SK-N-SH treated with all-trans-retinoic acid at 6 μM for 48 hours (cell line): ENCODE measurements at regions not wholly inside any gene's neighbourhood (a gene's known extent, or its start where the extent isn't known, plus 50 kb on each side); places are given as distances from the start of the nearest gene placed in this dataset.
"Not testable (repeated sequence)": the region's sequence is repeated elsewhere in the genome, so short reads cannot be mapped to it uniquely, and the experiment has no call there.

Experiments
- CREB5 ChIP-seq: fragments of 250-450 bp; sonication (Bioruptor Pico); IDR thresholded peaks from 2 replicates; pipeline ENCODE4 v1.5.1; 2020; ENCODE audit warnings: low read depth, mild to moderate bottlenecking, moderate library complexity
- CSRNP3 ChIP-seq: fragments of 250-450 bp; sonication (Bioruptor Pico); IDR thresholded peaks from 2 replicates; pipeline ENCODE4 v1.5.1; 2021; ENCODE audit warnings: mild to moderate bottlenecking, moderate library complexity
- ESRRG ChIP-seq: fragments of 250-450 bp; sonication (Bioruptor Pico); IDR thresholded peaks from 2 replicates; pipeline ENCODE4 v1.6.1; 2021; ENCODE audit warnings: mild to moderate bottlenecking
- PATZ1 ChIP-seq: fragments of 250-450 bp; sonication (Bioruptor Pico); IDR thresholded peaks from 2 replicates; pipeline ENCODE4 v1.8.0; 2020; ENCODE audit warnings: mild to moderate bottlenecking, moderate library complexity, borderline replicate concordance
- TSHZ2 ChIP-seq: fragments of 250-450 bp; sonication (Bioruptor Pico); IDR thresholded peaks from 2 replicates; pipeline ENCODE4 v1.5.0; 2020; ENCODE audit warnings: mild to moderate bottlenecking, moderate library complexity
- ZC3H10 ChIP-seq: fragments of 250-450 bp; sonication (Bioruptor Pico); IDR thresholded peaks from 2 replicates; pipeline ENCODE4 v1.5.1; 2021; ENCODE audit warnings: mild to moderate bottlenecking, moderate library complexity
- ZFP3 ChIP-seq: fragments of 250-450 bp; sonication (Bioruptor Pico); IDR thresholded peaks from 2 replicates; pipeline ENCODE4 v1.5.0; 2020; ENCODE audit warnings: mild to moderate bottlenecking, moderate library complexity
- ZNF565 ChIP-seq: fragments of 450-650 bp; formaldehyde crosslinking; conservative IDR thresholded peaks from 2 replicates; pipeline ENCODE4 v1.5.0; 2020; ENCODE audit warnings: low read depth, mild to moderate bottlenecking, moderate library complexity

- not testable (repeated sequence) for TF ChIP-seq ZNF565; CREB5 (CRISPR knock-in tag); PATZ1 (CRISPR knock-in tag); TSHZ2 (CRISPR knock-in tag); CSRNP3 (CRISPR knock-in tag); ESRRG (CRISPR knock-in tag); ZFP3 (CRISPR knock-in tag); ZC3H10 (CRISPR knock-in tag)
Observed at GRCh38 chr7:46043338-46043737, 122.3 kb upstream of the IGFBP3 start.
